Spinal cord (tissue), 9 donors: ENCODE measurements at regions not wholly inside any gene's neighbourhood (a gene's known extent, or its start where the extent isn't known, plus 50 kb on each side); places are given as distances from the start of the nearest gene placed in this dataset.

Source experiments
- DNase-seq, 6 donors: peaks; one replicate each; pipeline versions ENCODE4 v3.0.0 to v3.0.0-alpha.2; 2013 to 2015; ENCODE audit warnings: low spot score in 6 of 6, low read depth in 4 of 6
- H3K27ac ChIP-seq: one replicate; pipeline ENCODE4 v1.5.1; 2013; ENCODE audit warnings: low read depth, low read length, control low read depth
- H3K27me3 ChIP-seq: one replicate; pipeline ENCODE4 v1.6.1; 2013; ENCODE audit warnings: low read length; ENCODE audit not compliant: control insufficient read depth, insufficient read depth
- H3K36me3 ChIP-seq: one replicate; pipeline ENCODE4 v1.6.1; 2013; ENCODE audit warnings: low read length; ENCODE audit not compliant: control insufficient read depth, insufficient read depth
- H3K4me1 ChIP-seq: one replicate; pipeline ENCODE4 v1.6.1; 2013; ENCODE audit warnings: low read length; ENCODE audit not compliant: control insufficient read depth, insufficient read depth
- H3K4me3 ChIP-seq: one replicate; pipeline ENCODE4 v1.5.1; 2013; ENCODE audit warnings: low read depth, low read length, control low read depth
- H3K9me3 ChIP-seq: one replicate; pipeline ENCODE4 v1.6.1; 2013; ENCODE audit warnings: low read length; ENCODE audit not compliant: control insufficient read depth, insufficient read depth
- WGBS: methylation state at CpG from one replicate; pipeline ENCODE4 v1.1.5; 2013; ENCODE audit warnings: missing lambda C conversion rate; ENCODE audit not compliant: insufficient coverage; 5-methylcytosine and 5-hydroxymethylcytosine counted together
- donor health status: healthy.

GRCh38 chr5:96577909-96578308, 84.3 kb upstream of the CAST start:
- Histone ChIP-seq H3K4me1 (peaks cover 3% of the 10 kb centered on the region), H3K27me3 (no peaks in the 10 kb centered on the region), H3K4me3 (no peak overlapping the region), H3K9me3 (no peaks in the 10 kb centered on the region), H3K27ac (no peak overlapping the region), H3K36me3 (no peaks in the 10 kb centered on the region)
- no peak for DNase-seq

- DNase-seq: no peak
- peaks cover 3% of the 10 kb centered on the region for H3K4me1 ChIP-seq
- H3K4me3 ChIP-seq: no peak overlapping the region
- 70% methylated on average over 2 of the region's 2 CpGs for WGBS
- no peaks in the 10 kb centered on the region for H3K9me3 ChIP-seq
- H3K36me3 ChIP-seq: no peaks in the 10 kb centered on the region
- no peak overlapping the region for H3K27ac ChIP-seq
- no peaks in the 10 kb centered on the region for H3K27me3 ChIP-seq
Measured at GRCh38 chr5:96579711-96580110, 82.5 kb upstream of the CAST start.

GRCh38 chr5:96582343-96582742, 79.8 kb upstream of the CAST start:
- peak in 4 of 6 donors; percentile 31 to 94 (median 64) for DNase-seq
- H3K9me3 ChIP-seq: no peaks in the 10 kb centered on the region
- H3K27me3 ChIP-seq: no peaks in the 10 kb centered on the region
- WGBS: 37% methylated on average over 5 of the region's 11 CpGs
- H3K4me3 ChIP-seq: no peak overlapping the region
- H3K36me3 ChIP-seq: no peaks in the 10 kb centered on the region
- H3K4me1 ChIP-seq: peaks cover 3% of the 10 kb centered on the region
- H3K27ac ChIP-seq: no peak overlapping the region

GRCh38 chr5:96584712-96585111, 77.5 kb upstream of the CAST start:
- DNase-seq: no peak
- Histone ChIP-seq H3K9me3 (no peaks in the 10 kb centered on the region), H3K27ac (no peak overlapping the region), H3K4me3 (no peak overlapping the region), H3K4me1 (peaks cover 3% of the 10 kb centered on the region), H3K27me3 (no peaks in the 10 kb centered on the region), H3K36me3 (no peaks in the 10 kb centered on the region)
- WGBS: 95% methylated on average over 5 of the region's 6 CpGs

GRCh38 chr5:96588539-96588938, 73.6 kb upstream of the CAST start:
- DNase-seq: peak in 1 of 6 donors; percentile 25
- Histone ChIP-seq H3K4me3 (no peak overlapping the region), H3K36me3 (no peaks in the 10 kb centered on the region), H3K4me1 (no peaks in the 10 kb centered on the region), H3K27me3 (no peaks in the 10 kb centered on the region), H3K27ac (no peak overlapping the region), H3K9me3 (no peaks in the 10 kb centered on the region)
- WGBS: no CpG with 5 or more reads among the region's 1 CpG

- no peaks in the 10 kb centered on the region for H3K9me3 ChIP-seq
- no peak overlapping the region for H3K4me3 ChIP-seq
- H3K4me1 ChIP-seq: no peaks in the 10 kb centered on the region
- no peak overlapping the region for H3K27ac ChIP-seq
- H3K36me3 ChIP-seq: no peaks in the 10 kb centered on the region
- no peak for DNase-seq
- no peaks in the 10 kb centered on the region for H3K27me3 ChIP-seq
- no CpG with 5 or more reads among the region's 2 CpGs for WGBS
Measured at GRCh38 chr5:96590796-96591195, 71.4 kb upstream of the CAST start.

GRCh38 chr5:96595300-96596090, 66.7 kb upstream of the CAST start:
- H3K27ac ChIP-seq: no peak overlapping the region
- WGBS: 83% methylated on average over 5 of the region's 6 CpGs
- H3K4me3 ChIP-seq: no peak overlapping the region
- H3K4me1 ChIP-seq: no peaks in the 10 kb centered on the region
- DNase-seq: no peak
- H3K36me3 ChIP-seq: no peaks in the 10 kb centered on the region
- H3K9me3 ChIP-seq: no peaks in the 10 kb centered on the region
- no peaks in the 10 kb centered on the region for H3K27me3 ChIP-seq

- Histone ChIP-seq H3K27me3 (no peaks in the 10 kb centered on the region), H3K4me3 (no peak overlapping the region), H3K9me3 (no peaks in the 10 kb centered on the region), H3K36me3 (no peaks in the 10 kb centered on the region), H3K27ac (no peak overlapping the region), H3K4me1 (no peaks in the 10 kb centered on the region)
- no peak for DNase-seq
- 79% methylated on average over 3 of the region's 4 CpGs for WGBS
Measured at GRCh38 chr5:96597438-96598020, 64.6 kb upstream of the CAST start.

- Histone ChIP-seq H3K4me3 (no peak overlapping the region), H3K36me3 (no peaks in the 10 kb centered on the region), H3K4me1 (no peaks in the 10 kb centered on the region), H3K27ac (no peak overlapping the region), H3K27me3 (no peaks in the 10 kb centered on the region), H3K9me3 (no peaks in the 10 kb centered on the region)
- no peak for DNase-seq
- 74% methylated on average over 3 of the region's 5 CpGs for WGBS
Measured at GRCh38 chr5:96601200-96601599, 61.0 kb upstream of the CAST start.

GRCh38 chr5:96601715-96602244, 60.4 kb upstream of the CAST start:
- H3K4me3 ChIP-seq: no peak overlapping the region
- H3K36me3 ChIP-seq: no peaks in the 10 kb centered on the region
- no peaks in the 10 kb centered on the region for H3K9me3 ChIP-seq
- WGBS: 7% methylated on average over 2 of the region's 4 CpGs
- DNase-seq: peak; percentile 41 to 92 (median 65)
- H3K27me3 ChIP-seq: no peaks in the 10 kb centered on the region
- no peak overlapping the region for H3K27ac ChIP-seq
- no peaks in the 10 kb centered on the region for H3K4me1 ChIP-seq
